GM18508 (cell line): ENCODE measurements at regions not wholly inside any gene's neighbourhood (a gene's known extent, or its start where the extent isn't known, plus 50 kb on each side); places are given as distances from the start of the nearest gene placed in this dataset.

Source experiments
- ATAC-seq: cut with Tn5 transposase; IDR thresholded peaks from one replicate; pipeline ENCODE4 v1.9.1; 2021; ENCODE audit warnings: moderate number of reproducible peaks; ENCODE audit not compliant: insufficient read depth, unreplicated experiment

DNA sequence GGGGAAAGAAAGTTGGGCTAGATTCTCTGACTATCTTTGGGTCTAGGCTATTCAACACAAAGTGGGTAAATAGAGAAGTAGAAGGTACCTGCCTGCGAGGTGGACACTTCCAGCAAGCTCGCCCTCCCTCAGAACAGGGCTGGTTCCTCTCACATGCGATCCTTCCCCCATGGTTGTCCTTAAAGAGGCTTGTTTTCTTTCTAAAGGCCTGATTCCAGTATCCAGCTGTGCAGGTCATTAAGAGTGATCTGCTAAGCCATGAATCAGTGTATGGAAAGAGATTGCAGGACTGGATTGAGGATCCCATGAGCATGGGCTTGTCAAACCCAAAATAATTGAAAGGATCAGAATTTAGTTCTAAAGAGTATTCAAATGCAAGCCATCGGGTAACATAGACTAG is 189.0 kb downstream of the URB2 start:
- ATAC-seq: no peak

DNA sequence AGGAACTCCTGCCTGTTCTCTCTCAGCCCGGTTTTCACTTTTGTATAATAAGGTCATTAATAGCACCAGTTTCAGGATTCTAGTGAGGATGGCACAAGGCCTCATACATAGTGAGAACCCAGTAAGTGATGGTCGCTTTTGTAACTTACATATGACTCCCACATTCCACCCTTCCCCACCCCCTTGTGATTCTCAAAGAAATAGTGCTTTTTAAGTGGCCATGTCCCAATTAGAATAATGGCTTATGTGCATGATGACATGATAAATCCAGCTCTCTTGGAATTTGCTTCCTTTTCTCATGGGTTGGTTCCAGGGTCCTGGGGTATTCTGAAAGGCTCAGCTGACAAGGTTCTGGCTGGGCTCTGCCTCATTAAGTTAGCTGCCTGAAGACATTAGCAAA is 189.9 kb downstream of the URB2 start:
- no peak for ATAC-seq

DNA sequence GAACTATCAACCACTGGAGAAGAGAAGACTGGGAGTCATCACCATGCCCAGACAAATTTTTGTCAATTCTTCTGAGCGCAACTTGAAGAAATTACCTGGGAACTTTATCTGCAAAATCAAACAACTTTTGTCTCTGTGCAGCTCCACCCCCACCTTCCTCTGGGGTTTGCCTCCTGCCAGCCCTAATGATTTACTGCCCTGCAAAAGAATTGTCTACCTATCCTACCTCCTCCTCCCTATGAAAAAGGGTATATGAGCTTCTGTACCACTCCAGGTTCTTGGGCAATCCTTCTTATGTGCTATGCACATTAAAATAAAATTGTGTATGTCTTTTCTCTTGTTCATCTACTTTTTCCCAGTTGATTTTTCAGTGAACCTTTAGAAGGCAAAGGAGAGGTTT is 191.9 kb downstream of the URB2 start:
- ATAC-seq: no peak

DNA sequence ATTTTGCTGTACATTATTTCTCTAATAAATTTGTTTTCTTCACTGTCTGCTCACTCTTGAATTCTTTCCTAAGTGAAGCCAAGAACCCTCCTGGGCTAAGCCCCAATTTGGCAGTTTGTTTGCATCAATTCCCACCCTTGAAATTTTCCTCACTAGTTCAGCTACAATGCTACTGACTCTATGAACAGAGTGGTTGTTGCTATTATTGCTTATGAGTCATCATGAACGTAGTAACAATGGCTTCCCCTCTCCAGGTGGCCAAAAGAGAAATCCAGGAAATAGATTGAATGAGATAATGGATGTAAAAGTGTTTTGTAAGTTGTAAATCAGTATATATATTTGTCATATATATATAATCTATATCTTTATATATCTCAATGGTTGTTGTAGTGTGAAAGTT is 193.0 kb downstream of the URB2 start:
- no peak for ATAC-seq

DNA sequence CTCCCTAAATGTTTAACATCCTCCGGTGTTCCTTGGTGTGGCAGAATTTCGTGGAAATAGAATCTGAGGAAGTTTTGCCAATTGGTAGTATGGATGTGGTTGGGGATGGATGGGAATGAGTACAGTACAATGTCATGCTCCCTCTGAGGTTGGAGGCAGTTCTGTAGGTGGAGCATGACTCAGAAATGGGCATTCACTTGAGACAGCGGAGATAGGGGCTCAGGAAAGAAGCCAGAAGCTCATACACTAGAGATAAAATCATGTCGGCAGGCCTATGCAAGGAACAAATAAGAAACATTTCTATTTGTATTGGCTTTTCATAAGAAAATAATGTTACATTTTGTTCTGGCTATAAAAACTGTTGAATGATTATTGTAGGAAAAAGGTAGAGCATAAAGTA is 196.0 kb downstream of the URB2 start:
- ATAC-seq: no peak

DNA sequence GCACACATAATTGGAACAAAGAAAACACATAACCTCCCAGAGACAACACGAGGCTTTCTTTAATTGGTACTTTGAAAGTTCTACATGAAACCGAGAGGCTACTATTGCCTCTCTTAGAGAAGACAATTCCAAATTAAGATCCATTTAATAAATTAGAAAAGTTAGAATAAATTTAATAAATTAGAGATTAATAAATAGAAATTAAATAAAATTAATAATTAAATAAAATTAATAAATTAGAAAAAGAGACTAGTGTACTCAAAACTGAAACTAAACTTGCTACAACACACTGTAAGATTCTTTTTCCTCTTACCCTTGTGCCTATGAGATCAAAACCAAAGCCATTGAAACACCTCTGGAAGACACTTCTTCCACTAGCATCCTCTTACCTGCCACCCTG is 199.0 kb downstream of the URB2 start:
- ATAC-seq: no peak

DNA sequence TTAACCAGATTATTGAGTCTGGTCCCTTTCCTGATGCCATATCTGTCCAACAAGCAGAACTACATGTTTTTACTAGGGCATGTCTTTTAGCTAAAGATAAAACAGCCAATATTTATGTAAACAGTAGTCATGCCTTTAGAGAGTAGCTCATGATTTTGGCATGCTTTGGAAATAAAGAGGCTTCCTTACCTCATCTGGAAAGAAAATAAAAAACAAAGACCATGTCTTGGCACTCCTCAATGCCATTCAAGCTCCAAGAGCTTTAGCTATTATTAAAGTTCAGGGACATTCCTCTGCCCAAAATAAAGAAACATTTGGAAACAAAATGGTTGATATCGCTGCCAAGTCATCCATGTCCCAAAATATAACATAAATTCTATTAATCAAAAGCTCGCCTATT is 202.4 kb downstream of the URB2 start:
- no peak for ATAC-seq

DNA sequence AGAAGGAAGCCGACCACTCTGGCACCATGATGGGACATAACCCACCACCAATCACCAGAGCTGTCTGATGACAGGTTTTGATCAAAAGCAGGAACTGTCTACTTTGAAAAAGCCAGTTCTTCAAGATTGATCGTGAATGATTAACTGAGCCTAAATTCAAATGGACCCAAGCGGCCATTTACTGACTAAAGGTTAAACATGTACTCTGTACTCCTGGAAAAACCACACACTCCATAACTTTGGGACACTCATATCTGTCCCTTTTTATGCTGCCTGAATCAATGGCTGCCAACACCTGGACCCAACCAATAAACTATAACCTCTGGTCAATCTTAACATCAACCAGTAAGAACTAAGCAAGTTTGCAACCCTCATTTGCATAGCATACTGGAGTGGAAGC is 206.6 kb downstream of the URB2 start:
- no peak for ATAC-seq

DNA sequence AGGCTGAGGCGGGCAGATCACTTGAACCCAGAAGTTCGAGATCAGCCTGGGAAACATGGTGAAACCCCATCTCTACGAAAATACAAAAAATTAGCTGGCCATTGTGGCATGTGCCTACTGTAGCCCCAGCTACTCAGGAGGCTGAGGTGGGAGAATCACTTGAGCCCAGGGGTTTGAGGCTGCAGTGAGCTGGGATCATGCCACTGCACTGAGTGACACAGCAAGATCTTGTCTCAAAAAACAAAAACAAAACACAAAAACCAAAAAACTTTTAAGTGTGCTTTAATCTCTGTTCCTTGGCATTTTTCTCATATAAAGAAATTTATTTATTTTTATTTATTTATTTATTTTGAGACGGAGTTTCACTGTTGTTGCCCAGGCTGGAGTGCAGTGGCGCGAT is 208.2 kb downstream of the URB2 start:
- no peak for ATAC-seq

DNA sequence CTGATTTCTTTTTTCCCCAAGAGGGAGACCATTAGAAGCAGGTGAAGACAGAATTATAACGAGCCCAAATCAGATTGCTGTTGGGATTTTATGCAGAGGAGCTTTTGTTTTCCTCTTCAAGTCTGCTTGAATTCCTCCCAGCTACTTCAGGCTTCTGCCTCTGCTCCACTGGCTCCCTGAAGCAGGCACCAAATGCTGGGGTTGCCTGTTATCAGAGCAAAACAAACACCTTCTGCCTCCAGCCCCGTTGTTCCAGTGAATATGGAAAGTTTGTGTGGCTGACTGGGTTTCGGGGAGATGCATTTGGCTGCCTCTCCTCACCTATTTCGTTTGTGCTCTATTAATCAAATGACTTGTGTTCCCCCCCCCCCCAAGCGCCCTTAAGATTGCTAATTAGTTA is 209.2 kb downstream of the URB2 start:
- ATAC-seq: no peak

DNA sequence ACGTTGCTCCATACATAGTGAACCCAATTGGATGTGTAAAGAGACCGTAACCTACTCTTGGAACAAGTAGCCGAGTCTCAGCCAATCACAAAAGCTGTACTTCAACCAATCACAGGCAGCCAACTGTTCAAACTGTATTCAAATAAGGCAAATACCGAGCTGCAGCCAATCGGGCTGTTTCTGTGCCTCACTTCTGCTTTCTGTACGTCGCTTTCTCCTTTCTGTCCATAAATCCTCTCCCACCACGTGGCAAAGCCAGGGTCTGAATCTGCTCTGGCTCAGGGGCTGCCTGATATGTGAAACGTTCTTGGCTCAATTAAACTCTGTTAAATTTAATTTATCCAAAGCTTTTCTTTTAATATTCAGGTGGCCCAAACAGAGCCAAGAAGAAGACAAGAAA is 210.3 kb downstream of the URB2 start:
- no peak for ATAC-seq

DNA sequence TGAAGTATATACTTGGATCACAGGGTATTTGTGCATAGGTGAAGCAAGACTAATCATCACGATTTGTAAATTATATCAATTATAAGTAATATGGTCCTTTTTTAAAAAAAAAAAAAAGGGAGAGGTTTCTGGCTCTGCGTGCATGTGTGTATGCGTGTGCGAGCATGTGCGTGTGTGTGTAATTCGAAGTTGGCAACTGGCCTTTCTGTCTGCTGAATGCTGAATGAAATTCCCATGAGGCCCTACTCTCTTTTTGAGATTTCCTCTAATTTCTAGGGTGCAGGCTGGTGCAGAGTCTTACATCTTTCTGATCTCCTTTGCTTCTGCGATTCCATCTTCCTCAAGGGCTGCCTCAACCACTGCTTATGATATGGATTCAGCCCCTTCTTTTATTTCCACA is 212.2 kb downstream of the URB2 start:
- no peak for ATAC-seq

DNA sequence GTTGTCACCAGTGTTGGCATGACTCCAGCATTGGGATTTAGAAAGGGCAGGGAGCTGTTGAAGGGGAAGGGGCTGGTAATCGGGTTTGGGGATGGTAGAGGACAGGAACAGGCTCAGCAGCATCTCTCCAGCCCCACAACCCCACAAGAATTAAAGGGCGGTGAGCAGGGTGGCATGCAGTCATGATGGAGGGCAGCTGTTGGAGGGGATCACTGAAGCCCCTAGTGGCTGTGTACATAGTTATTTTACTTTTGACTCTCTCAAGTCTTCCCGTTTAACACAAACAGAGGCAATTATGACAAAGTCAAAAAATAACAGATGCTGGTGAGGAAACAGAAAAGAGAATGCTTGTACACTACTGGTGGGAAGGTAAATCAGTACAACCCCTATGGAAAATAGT is 213.8 kb downstream of the URB2 start:
- no peak for ATAC-seq

DNA sequence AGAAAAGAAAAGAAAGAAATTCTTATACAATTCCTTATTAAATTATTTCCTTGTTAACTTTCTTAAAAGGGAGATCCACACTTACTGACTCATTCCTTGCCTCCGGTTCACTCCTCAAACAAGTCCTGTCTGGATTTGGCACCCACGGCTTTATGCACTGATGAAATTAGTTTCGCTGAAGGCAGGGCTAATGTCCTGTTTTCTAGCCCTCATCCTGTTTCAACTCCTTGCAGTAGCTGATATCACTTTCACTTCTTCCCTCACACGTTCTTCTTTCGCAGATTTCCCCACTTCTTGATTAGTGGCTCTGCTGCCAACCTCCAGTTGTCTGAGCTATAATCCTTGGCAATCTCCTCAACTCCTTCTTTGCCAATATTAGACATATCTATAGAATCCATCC is 215.2 kb downstream of the URB2 start:
- no peak for ATAC-seq

DNA sequence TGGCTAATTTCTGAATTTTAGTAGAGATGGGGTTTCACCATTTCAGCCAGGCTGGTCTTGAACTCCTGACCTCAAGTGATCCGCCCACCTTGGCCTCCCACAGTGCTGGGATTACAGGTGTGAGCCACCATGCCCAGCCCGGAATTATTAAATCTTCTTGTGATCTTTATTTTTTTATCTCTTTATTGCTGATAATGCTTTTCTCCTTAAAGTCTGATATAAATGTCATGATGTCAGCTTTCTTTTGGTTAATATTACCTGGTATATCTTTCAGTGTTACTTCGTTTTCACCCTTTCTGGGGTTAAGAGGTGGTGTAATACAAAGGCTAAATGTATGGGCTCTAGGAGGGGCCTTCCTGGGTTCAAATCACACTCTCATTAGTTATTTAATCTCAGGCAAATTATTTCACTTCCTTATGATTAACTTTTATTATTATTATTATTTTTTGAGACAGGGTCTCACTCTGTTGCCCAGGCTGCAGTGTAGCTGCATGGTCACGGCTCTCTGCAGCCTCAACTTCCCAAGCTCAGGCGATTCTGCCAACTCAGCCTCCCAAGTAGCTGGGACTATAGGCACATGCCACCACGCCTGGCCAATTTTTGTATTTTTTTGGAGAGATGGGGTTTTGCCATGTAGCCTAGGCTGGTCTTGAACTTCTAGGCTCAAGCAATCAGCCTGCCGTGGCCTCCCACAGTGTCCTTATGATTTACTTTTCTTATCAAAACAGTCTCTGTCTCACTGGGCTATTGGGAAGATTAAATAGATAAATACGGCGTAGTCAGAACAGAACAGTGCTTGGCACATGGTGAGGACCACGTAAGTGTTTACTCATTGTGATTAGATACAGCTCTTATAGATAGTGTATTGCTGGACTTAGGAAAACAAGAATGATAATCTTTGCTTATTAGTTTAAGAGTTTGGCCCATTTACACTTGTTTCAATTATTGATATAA is 216.5 kb downstream of the URB2 start:
- ATAC-seq: no peak

DNA sequence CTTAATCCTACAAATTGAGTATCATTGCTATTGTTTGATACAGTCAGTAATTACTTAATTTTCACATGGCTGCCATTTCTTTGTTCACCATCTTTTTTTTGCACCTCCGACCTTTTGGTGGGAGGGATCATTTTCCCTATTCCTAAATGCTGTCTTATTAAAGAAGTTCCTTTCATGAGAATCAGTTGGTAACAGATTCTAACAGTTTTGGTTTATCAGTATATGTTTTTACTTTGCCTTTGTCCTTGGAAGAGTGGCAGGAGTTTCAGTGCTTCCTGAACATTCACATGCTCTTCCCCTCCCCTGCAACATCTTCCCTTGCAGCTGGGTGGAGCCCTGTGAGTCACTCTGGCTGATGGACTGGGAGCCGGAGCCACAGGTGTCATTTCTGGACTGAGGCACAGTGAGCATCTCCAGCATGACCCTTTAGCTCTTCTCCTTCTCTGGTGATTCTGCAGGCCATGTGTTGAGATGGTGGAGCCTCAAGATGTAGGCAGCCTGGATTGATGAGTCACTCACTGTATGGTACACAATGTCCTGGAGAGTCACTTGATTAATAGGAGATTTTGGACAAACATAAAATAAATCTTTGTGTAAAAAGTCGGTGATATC is 217.7 kb downstream of the URB2 start:
- ATAC-seq: no peak

DNA sequence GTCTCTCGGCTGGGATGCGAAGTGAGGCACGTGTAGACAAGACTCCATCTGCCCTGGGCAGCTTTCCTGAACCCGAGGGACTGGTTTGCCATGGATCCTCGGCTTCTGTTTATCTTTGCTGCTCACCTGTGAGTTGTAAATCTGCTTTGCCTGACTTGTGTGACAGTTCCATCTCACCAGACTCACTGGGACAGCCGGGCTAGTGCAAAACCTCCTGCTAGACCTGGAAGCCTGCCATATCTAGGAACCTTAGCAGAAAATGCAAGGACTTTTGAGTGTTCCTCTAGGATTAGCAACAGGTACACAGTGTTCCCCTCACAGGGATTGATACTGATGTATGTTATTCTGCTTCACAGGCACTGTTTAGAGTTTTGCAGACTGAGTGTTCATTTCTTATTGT is 218.6 kb downstream of the URB2 start:
- ATAC-seq: no peak

DNA sequence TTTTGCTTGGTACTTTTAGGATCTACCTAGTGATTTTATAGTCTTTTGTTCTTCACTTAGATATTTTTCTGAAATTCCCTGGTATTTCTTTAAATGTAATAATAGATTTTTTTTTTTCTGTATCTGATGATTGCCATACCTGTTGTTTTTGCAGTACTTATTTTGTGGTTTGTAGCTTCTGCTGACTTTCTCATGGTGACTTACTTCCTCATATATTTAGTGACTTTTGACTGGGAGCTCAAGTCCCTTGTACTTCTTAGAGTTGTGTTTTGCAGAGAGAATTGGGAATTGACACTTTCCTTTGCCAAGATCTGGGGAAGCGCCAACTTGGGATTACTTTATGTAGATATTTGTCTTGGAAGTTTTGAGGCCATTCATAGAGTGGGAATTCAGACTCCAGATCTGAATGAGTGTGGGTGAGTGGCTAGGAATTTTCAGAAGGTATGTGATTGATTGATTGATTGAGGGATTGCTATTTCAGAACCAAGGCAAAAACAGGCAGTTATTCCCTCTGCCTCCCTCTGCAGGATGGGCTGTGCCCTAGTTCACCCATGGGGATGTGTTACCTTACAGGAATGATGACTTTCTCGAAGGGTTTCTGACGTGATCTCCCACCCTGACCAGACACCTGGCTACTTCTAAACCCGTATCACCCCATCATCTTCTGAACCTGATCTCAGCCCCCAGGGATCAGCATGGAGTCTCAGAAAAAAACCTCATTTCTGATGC is 219.5 kb downstream of the URB2 start:
- no peak for ATAC-seq

DNA sequence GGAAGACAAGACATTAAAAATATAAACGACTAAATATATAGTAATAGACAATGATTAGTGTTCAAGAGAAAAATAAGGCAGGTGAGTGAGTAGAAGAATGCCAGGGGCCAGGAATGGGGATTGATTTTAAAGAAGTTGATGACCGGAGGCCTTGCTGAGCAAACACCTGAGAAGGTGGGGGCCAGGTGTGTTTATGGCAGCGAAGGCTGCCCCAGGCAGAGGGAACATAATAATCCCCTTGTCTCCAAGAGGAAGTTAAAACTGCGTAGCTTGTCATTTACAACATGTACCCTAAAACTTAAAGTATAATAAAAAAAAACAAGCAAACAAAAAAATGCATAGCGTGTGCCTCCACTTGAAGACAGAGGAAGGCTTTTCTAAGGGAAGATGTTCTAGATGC is 220.3 kb downstream of the URB2 start:
- ATAC-seq: no peak

DNA sequence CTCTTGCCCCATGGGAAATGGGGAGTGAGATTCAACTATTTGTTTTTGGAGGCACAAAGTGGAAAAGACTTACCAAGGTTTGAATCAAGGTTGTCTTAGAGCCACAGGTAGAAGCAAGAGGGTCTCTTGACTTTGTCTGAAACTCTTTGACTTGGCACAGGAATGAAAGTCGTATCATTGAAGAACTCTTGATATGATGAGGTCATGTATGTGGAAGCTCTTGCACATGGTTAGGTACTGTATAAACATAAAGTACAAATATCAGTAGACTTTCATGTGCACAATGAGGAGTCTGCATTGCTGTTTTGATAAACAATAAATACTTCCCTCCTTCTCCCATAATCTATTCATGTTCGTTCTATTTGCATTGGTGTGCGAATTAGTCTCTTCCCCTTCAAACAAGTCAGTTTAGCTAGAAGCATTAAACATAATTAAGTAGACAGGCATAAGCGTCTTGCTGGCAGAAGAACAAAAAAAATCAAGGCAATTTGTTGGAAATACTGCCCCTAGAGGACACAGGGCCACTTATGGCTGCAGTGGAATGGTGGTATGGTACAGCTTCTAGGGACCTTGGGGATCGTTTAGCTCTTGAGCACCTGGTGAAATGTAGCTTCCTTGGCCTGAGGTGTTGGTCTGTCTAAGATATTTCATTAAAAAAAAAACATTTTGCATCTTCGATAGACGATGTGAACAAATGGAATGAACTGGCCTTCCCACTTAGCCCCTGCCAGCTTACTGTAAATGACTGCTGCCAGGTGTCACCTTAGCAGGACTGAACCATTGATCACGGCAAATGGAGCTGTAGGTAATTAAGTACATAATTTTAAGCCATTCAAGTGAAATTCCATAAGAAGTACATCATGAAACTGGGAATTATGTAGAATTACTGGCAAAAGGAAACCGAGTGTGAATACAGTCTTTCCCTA is 218.0 kb upstream of the GALNT2 start:
- no peak for ATAC-seq
